Fibroblast of lung (primary cell): ENCODE measurements at regions not wholly inside any gene's neighbourhood (a gene's known extent, or its start where the extent isn't known, plus 50 kb on each side); places are given as distances from the start of the nearest gene placed in this dataset.

Experiments
- DNase-seq, 2 donors: peaks; one replicate each; pipeline versions ENCODE4 v3.0.0 to v3.0.0-alpha.2; 2010; ENCODE audit warnings: low read depth in 2 of 2
- H2AFZ ChIP-seq: 2 replicates; pipeline ENCODE4 v1.5.1; 2012; ENCODE audit warnings: low read length, control low read depth, inconsistent platforms
- H3K27ac ChIP-seq: 2 replicates; pipeline ENCODE4 v1.5.1; 2011; ENCODE audit warnings: low read length, control low read depth; ENCODE audit not compliant: insufficient read depth
- H3K27me3 ChIP-seq: 2 replicates; pipeline ENCODE4 v1.5.1; 2011; ENCODE audit warnings: mild to moderate bottlenecking, low read length; ENCODE audit not compliant: control insufficient read depth, insufficient read depth
- H3K36me3 ChIP-seq: 2 replicates; pipeline ENCODE4 v1.5.1; 2011; ENCODE audit warnings: low read length; ENCODE audit not compliant: control insufficient read depth, insufficient read depth
- H3K4me1 ChIP-seq: 2 replicates; pipeline ENCODE4 v1.5.1; 2011; ENCODE audit warnings: low read length; ENCODE audit not compliant: control insufficient read depth, insufficient read depth; ENCODE audit errors: extremely low read depth
- H3K4me2 ChIP-seq: 2 replicates; pipeline ENCODE4 v1.5.1; 2011; ENCODE audit warnings: low read length, control low read depth; ENCODE audit not compliant: insufficient read depth; ENCODE audit errors: extremely low read depth
- H3K4me3 ChIP-seq, 4 experiments: fragments of 200-600 bp in 1 of 4; sonication (generic) in 1 of 4; replicated peaks in 1 of 4; 2 replicates each; pipeline ENCODE4 v1.5.1; 2011 to 2016; ENCODE audit warnings: low read length in 4 of 4, low read depth in 3 of 4, mild to moderate bottlenecking in 3 of 4, control low read depth in 2 of 4, inconsistent platforms in 1 of 4, mixed read lengths in 1 of 4; ENCODE audit not compliant: insufficient read depth in 1 of 4; ENCODE audit errors: control extremely low read depth in 1 of 4
- H3K79me2 ChIP-seq: 2 replicates; pipeline ENCODE4 v1.5.1; 2012; ENCODE audit warnings: mild to moderate bottlenecking, low read length, inconsistent platforms; ENCODE audit not compliant: control insufficient read depth, insufficient read depth
- H3K9ac ChIP-seq: 2 replicates; pipeline ENCODE4 v1.5.1; 2011; ENCODE audit warnings: mild to moderate bottlenecking, low read length, control low read depth; ENCODE audit not compliant: insufficient read depth
- H3K9me3 ChIP-seq: 2 replicates; pipeline ENCODE4 v1.5.1; 2012; ENCODE audit warnings: low read depth, low read length; ENCODE audit not compliant: control insufficient read depth, insufficient read depth
- H4K20me1 ChIP-seq: 2 replicates; pipeline ENCODE4 v1.5.1; 2011; ENCODE audit warnings: low read length; ENCODE audit not compliant: control insufficient read depth, insufficient read depth; ENCODE audit errors: extremely low read depth
- EZH2 ChIP-seq: IDR thresholded peaks from 2 replicates; pipeline ENCODE4 v1.5.1; 2012; ENCODE audit warnings: low read length, control low read depth, mild to moderate bottlenecking; ENCODE audit errors: missing control alignments
- TF ChIP-seq, protein P1 (sequence below), 2 donors: IDR thresholded peaks in 1 of 2; conservative IDR thresholded peaks in 1 of 2; 1 replicate in 1 of 2; 2 replicates in 1 of 2; pipeline ENCODE4 v1.5.1; 2011 to 2012; ENCODE audit warnings: low read length in 2 of 2, control low read depth in 1 of 2, inconsistent platforms in 1 of 2, low read depth in 1 of 2, mild to moderate bottlenecking in 1 of 2

- DNase-seq: no peak
- Histone ChIP-seq H3K27me3 (no peaks in the 10 kb centered on the region), H2AFZ (no peak overlapping the region), H3K9ac (no peak overlapping the region), H3K27ac (no peak overlapping the region), H3K36me3 (no peaks in the 10 kb centered on the region), H3K9me3 (no peaks in the 10 kb centered on the region), H3K4me1 (no peaks in the 10 kb centered on the region), H3K4me2 (no peak overlapping the region), H3K4me3 (no peak overlapping the region), H3K79me2 (no peaks in the 10 kb centered on the region), H4K20me1 (no peaks in the 10 kb centered on the region)
- TF ChIP-seq EZH2: no peak
- TF ChIP-seq, protein P1, sequence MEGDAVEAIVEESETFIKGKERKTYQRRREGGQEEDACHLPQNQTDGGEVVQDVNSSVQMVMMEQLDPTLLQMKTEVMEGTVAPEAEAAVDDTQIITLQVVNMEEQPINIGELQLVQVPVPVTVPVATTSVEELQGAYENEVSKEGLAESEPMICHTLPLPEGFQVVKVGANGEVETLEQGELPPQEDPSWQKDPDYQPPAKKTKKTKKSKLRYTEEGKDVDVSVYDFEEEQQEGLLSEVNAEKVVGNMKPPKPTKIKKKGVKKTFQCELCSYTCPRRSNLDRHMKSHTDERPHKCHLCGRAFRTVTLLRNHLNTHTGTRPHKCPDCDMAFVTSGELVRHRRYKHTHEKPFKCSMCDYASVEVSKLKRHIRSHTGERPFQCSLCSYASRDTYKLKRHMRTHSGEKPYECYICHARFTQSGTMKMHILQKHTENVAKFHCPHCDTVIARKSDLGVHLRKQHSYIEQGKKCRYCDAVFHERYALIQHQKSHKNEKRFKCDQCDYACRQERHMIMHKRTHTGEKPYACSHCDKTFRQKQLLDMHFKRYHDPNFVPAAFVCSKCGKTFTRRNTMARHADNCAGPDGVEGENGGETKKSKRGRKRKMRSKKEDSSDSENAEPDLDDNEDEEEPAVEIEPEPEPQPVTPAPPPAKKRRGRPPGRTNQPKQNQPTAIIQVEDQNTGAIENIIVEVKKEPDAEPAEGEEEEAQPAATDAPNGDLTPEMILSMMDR (conservative IDR thresholded peaks at IDR 0.05 in 1 of 2, IDR thresholded peaks at IDR 0.05 in 1 of 2; ENCODE audit: low read depth in 1 of 2, low read length in 2 of 2): no peak
Observed at GRCh38 chr4:155120536-155120935, 87.9 kb upstream of the NPY2R start.

GRCh38 chr4:155122382-155122781 is 86.1 kb upstream of the NPY2R start:
- H3K9me3 ChIP-seq: no peaks in the 10 kb centered on the region
- H2AFZ ChIP-seq: no peak overlapping the region
- no peaks in the 10 kb centered on the region for H3K79me2 ChIP-seq
- TF ChIP-seq EZH2: no peak
- TF ChIP-seq, protein P1 (conservative IDR thresholded peaks at IDR 0.05 in 1 of 2, IDR thresholded peaks at IDR 0.05 in 1 of 2; ENCODE audit: low read depth in 1 of 2, low read length in 2 of 2): no peak
- no peak overlapping the region for H3K9ac ChIP-seq
- no peak overlapping the region for H3K4me2 ChIP-seq
- no peaks in the 10 kb centered on the region for H3K27me3 ChIP-seq
- no peak overlapping the region for H3K4me3 ChIP-seq
- H3K27ac ChIP-seq: no peak overlapping the region
- H3K36me3 ChIP-seq: no peaks in the 10 kb centered on the region
- DNase-seq: no peak
- H3K4me1 ChIP-seq: no peaks in the 10 kb centered on the region
- H4K20me1 ChIP-seq: no peaks in the 10 kb centered on the region

DNA sequence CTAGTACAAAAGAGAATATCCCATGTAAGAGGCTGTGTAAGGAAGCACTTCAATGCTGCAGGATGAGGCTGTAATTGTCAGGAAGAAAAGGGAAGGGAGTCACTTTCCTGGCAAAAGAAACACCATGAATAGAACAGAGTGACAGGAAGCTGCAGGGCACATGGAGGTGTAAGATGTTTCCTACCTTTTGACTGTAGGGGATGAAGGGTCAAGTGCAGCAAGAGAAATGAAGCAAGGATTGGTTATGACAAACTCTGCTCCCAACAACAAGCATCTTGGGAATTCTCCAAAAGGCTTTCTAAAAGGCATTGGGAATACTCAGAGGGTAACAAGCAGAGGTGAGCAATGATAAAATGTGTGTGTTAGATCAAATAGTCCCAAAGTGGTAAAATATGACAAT is 74.3 kb upstream of the NPY2R start:
- no peak for DNase-seq
- no peak overlapping the region for H2AFZ ChIP-seq
- no peak overlapping the region for H3K4me3 ChIP-seq
- no peaks in the 10 kb centered on the region for H4K20me1 ChIP-seq
- no peak for TF ChIP-seq EZH2
- TF ChIP-seq, protein P1 (conservative IDR thresholded peaks at IDR 0.05 in 1 of 2, IDR thresholded peaks at IDR 0.05 in 1 of 2; ENCODE audit: low read depth in 1 of 2, low read length in 2 of 2): no peak
- H3K9me3 ChIP-seq: no peaks in the 10 kb centered on the region
- H3K9ac ChIP-seq: no peak overlapping the region
- H3K27me3 ChIP-seq: no peaks in the 10 kb centered on the region
- H3K4me2 ChIP-seq: no peak overlapping the region
- H3K36me3 ChIP-seq: no peaks in the 10 kb centered on the region
- H3K27ac ChIP-seq: no peak overlapping the region
- no peaks in the 10 kb centered on the region for H3K79me2 ChIP-seq
- H3K4me1 ChIP-seq: no peaks in the 10 kb centered on the region
